HPDE6-E6E7 (cell line): ENCODE measurements at regions not wholly inside any gene's neighbourhood (a gene's known extent, or its start where the extent isn't known, plus 50 kb on each side); places are given as distances from the start of the nearest gene placed in this dataset.

Experiments used
- DNase-seq: peaks from one replicate; pipeline ENCODE4 v3.0.0; 2011; ENCODE audit warnings: missing footprints; ENCODE audit errors: extremely low spot score

- no peak for DNase-seq
Observed at GRCh38 chr9:4921449-4921848, 63.6 kb upstream of the JAK2 start.

- DNase-seq: no peak
Observed at GRCh38 chr9:4922101-4922500, 63.0 kb upstream of the JAK2 start.

- DNase-seq: no peak
Observed at GRCh38 chr9:4922730-4923129, 62.3 kb upstream of the JAK2 start.

GRCh38 chr9:4923141-4923540, 61.9 kb upstream of the JAK2 start:
- DNase-seq: no peak

GRCh38 chr9:4923580-4924544, 61.2 kb upstream of the JAK2 start:
- DNase-seq: peak; percentile 35

GRCh38 chr9:4926239-4926638, 58.8 kb upstream of the JAK2 start:
- no peak for DNase-seq

GRCh38 chr9:4927043-4927471, 58.0 kb upstream of the JAK2 start:
- DNase-seq: no peak

GRCh38 chr9:4927701-4928100, 57.4 kb upstream of the JAK2 start:
- DNase-seq: no peak

- no peak for DNase-seq
Observed at GRCh38 chr9:4929917-4930316, 55.2 kb upstream of the JAK2 start.

- DNase-seq: no peak
Observed at GRCh38 chr9:4932681-4933080, 52.4 kb upstream of the JAK2 start.

- peak; percentile 52 for DNase-seq
Observed at GRCh38 chr9:4933177-4933576, 51.9 kb upstream of the JAK2 start.

- DNase-seq: no peak
Observed at GRCh38 chr9:4933861-4934260, 51.2 kb upstream of the JAK2 start.

GRCh38 chr9:4935001-4935672, 49.9 kb upstream of the JAK2 start:
- no peak for DNase-seq
